GM21381 (cell line): ENCODE measurements at regions not wholly inside any gene's neighbourhood (a gene's known extent, or its start where the extent isn't known, plus 50 kb on each side); places are given as distances from the start of the nearest gene placed in this dataset.

Source experiments
- ATAC-seq: cut with Tn5 transposase; IDR thresholded peaks from one replicate; pipeline ENCODE4 v1.9.1; 2021; ENCODE audit warnings: mild to moderate bottlenecking, moderate library complexity; ENCODE audit not compliant: unreplicated experiment

DNA sequence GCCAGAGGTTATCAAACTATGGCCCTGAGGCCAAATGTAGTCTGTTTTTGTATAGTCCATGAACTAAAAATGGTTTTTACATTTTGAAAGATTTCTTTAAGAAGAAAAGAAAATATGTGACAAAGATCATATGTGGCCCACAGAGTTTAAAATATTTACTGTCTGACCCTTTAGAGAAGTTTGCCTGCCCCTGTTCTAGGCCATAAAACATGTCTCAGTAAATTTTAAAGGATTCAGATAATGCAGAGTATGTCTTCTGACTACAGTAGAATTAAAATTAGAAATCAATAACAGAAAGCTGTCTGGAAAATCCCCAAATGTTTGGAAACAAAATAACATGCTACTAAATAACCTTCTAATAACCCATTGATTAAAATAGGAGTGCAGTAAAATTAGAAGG lies 86.3 kb downstream of the KCNRG start:
- no peak for ATAC-seq

DNA sequence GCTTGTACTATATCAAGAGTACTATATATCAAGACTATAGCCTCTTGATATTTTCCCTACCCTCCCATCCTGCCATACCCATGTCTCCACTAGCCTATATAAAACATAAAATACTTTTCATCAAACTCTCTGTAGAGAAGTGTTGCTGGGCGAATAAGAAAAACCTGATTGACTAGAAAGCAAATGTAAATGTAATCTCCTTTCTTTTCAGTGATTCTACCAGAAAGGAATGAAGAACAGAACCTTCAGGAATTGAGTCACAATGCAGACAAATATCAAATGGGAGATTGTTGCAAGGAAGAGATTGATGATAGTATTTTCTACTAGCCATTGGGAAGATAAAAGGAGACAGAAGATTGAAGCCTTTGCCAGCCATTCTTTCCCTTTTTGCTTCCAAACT lies 89.2 kb downstream of the KCNRG start:
- ATAC-seq: no peak

DNA sequence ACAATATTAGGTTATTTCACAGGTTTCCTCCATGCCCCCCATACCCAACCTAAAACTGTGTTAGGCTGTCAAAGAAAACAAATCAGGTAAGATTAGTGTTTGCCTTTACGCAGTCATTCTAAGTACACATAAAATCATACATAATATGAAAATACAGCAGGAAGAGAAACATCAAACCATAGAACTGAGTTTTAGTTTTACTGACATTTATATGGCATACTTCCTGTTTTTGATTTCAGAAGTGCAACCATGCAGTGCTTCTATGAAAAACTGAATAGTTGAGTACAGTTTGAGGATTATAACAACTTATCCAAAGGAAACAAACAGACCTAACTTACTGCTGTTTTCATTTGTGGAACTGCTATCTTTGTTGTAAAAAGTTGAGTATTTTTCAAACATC lies 91.3 kb downstream of the KCNRG start:
- peak; percentile 80 for ATAC-seq

DNA sequence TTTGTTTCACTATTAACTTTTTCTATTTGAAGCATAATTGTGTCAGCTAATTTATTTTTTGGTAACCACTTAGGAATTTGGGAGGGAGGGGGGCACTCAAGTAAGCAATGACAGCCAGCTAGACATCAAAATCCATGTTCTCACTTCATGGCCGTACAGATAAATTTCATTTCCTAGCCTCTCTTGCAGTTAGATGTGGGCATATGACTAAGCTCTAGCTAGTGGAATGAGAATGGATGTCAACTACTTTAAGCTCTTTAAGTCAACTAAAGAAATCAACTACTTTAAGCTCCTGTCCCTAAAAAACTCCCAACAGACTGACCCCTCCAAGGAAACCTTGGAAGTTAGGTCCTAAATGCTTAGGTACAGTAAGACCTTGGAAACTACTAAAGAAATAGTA lies 92.0 kb downstream of the KCNRG start:
- no peak for ATAC-seq

DNA sequence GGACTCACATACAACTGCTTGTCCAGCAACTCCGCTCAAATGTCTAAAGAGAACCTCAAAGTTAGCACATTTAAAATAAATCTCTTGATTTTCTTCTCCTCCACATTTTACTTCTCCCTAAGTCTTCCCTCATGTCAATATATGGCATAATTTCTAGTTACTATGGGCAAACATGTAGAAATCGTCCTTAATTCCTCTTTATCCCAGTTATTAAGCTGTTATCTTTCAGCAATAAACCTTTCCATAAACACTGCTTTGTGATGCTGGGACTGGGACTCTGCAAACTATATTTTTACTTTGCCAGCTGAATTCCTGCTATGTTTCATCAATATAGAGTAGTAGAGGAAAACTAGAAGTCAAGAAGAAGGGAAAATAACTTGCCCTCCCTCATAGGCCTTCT lies 99.7 kb downstream of the KCNRG start:
- ATAC-seq: no peak

DNA sequence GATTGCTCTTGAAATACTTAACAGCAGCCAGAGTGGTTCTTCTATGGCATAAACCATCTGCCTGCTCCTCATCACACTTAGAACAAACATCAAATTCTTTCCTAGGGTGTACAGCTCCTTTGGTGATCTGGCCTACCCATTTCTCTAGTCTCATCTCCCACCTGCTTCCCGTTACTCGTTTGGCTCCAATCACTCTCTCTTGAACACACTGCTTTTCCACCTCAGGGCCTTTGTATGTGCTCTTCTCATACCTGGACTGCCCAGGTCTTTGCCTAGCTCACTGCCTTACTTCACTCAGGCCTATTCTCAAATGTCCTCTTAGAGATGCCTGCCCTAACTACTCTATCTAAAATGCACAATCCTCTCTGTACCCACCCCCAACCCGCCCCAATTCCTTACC lies 100.5 kb downstream of the KCNRG start:
- no peak for ATAC-seq

DNA sequence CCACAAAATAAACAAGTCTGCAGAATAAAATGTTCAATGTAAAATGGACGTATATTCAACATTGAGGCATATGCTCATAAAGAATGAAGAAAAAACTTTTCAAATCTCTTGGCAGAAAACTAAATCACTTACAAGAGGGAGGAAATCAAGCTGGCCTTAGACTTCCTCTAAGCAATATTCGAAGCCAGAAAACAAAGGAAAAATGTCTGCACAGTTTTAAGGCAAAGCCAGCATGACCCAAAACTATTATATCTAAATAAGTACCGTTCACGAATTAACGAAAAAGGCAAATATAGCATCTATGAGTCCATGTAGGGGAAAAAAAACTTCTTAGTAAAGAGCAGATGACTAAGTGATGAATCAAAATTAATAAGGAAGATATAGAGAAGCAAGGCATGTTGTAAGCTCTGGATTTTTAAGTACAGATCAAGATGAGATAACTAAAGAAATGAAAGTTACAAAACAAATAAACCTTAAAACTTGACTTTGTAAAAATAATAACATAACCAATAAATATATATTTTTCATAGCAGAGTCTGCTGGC lies 101.3 kb downstream of the KCNRG start:
- ATAC-seq: no peak

DNA sequence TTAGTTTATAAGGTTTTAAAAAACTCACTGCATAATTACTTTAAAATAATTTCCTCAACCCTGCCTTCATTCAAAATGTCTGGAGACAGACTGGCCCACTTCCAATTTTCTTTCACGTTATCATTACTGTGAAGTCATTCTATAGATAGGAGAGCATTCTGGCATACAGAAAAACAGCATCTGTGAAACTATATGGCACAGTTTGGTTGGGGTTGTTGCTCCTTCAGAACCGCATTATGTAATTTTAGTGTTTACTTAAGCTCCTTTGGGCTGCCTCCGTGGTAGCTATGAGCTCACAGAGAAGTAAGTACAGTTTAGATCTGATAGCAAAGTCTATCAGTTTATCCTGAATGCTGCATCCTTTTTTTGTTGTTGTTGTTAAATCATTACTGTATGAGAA lies 104.3 kb downstream of the KCNRG start:
- no peak for ATAC-seq

DNA sequence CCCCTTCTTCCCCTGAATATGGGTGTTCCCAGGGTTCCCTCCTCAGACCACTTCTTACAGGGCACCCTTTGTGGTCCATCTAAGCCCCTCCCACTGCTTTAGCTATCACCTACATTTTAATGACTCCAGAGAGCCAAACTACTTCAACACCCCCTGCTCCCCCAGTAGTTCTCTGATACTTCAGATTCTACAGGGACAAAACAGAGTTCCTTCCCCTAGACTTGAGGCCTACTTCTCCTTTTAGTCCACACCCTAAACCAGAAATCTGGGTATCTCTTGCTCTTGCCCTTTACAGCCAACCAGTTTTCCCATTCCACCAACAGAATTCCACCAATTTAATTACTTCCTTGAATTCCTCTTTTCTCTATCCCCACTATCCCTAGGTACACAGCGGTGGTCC lies 107.2 kb downstream of the KCNRG start:
- ATAC-seq: no peak

DNA sequence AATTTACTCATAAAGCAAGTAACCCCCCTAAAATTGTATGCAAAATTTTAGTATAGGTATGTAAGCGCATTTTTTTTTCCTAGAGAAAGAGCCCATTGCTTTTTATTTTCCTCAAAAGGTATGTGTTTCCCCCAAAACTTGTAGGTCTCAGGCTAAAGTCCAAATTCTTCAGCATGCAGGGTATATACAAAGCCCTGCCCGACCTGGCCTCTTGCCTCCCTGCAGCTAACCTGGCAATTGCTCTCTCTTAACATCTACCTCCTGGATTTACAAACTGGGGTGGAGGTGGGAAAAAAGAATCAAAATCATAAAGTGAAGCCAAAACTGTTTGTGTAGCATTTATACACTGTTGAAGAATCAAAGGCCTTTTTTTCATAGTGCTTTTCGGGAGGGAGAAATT lies 107.8 kb downstream of the KCNRG start:
- ATAC-seq: no peak

DNA sequence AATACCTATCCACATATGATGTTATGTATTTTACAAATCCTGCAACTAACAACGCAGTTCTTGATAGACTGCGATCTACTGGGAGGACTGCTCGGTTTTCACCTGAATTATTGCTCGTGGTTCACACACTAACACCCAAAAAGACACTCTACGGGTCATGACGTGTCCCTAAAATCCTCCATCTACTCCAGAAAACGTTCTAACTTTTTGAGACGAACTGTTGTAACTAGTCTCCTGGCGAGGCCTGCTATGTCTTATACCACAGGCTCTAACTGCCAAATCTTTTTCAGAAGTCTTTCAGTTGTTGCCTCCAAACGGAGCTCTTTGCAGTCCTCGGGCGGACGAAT lies 108.2 kb downstream of the KCNRG start:
- ATAC-seq: no peak

DNA sequence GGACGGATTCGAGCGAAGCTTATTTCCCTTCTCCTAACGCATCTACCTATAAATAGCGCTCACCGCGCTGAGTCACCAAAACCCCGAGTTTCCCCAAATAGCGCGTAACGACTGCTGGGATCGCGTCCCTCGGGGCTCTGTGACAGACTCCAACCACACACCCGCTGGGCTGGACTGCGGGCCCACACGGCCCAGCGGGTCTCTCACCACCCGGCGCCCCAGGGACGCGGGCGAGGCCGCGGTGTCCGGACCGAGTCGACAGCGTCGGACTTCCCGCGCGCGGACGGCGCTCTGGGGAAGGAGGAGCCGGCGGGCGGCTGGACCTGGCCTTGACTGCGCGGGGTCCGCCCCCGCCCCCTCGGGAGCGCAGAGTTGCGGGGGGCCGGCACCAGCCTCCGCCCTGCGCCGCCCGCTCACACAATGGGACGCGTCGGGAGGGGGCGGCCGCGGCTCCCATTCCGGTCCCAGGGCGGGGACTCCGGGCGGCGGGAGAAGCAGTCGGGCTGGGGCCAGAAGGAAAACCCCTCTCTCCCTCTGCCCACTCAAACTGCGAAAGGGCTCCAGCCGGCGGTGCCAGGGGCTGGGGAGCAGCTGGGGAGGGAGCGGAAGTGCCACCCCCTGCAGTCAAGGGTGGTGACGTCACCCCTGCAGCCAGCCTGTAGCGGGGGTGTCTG lies 108.8 kb downstream of the KCNRG start:
- ATAC-seq: peak; percentile 57

DNA sequence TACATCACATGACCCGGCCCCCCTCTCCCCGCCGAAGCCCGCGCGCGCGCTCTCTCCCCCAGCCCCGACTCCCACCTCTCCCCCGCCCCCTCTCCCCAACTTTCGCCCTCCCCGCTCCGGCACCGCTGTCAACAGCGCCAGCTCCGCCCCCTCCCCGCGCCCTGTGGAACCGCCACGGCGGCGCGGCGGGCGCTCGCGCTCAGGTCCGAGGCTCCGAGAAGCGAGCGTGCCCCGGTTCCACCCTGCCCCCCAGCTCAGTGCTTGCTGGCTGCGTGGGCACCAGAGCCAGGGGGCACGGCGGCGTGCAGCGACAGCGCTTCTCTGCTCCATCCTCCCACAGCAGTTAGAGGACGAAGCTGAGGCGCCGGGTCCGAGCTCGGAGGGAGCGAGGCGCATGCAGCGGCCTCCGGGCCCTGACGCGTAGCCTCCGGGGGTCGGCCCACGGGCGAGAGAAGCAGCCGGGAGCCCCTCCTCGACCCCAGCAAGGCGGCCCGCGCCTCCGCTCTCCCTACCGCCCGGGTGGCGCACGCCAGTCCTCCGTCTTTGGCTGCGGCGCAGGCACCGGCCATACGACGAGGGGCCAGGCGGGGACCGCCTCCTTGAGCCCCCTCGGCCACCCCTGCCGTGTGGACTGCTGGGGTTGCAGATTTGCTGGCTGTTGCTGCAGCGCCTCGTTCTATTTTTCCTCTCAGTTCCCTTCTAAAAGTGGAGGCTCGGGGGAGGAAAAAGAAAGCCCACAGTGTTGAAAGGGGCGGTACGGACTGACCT lies 109.5 kb downstream of the KCNRG start:
- peak; percentile 34 for ATAC-seq

DNA sequence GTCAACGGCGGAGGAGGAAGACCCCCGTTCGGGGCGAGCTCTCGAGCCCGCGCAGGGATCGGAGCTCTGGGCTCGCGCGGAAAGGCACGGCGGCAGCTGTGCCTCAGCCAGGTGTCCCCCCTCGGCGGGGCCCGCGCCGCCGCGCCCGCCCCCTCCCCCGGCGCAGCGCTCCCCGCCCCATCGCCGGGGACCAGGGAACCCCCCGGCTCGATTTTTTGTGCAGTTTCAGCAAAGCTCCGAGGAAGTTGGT lies 110.0 kb downstream of the KCNRG start:
- ATAC-seq: peak; percentile 11

DNA sequence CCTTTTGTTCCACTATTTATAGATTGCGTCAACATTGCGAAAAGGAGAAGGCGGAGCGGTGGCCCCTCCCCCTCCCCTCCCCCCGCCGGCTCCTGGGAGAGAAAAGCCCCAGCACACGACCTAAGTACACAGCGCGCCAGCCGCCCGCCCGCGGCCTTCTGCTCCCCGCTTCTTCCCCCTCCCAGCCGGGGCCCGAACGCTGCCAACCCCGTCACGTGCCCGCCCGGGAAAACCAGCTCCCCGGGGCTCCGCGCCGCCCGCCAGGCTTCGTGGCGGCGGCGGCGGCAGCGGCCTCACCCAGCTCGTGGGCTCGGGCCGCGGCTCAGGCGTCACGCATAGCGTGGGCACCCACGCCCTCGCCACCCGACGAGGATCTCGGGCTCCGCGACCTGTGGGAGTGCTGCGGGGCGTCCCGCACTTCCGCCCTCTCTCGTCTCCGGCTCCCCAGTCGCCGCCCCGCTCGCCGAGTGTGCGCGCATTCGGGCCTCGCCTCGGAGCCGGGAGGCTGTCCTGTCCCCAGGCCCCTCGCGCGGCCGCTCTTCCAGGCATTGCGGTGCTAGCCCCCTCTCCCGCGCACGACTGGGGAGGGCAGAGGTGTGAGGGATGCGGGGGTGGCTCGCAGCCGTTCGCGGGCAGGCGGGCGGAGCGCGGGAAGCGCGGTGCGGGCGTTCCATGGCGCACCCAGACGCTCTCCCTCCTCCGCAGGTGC lies 110.5 kb downstream of the KCNRG start:
- ATAC-seq: peak; percentile 19

DNA sequence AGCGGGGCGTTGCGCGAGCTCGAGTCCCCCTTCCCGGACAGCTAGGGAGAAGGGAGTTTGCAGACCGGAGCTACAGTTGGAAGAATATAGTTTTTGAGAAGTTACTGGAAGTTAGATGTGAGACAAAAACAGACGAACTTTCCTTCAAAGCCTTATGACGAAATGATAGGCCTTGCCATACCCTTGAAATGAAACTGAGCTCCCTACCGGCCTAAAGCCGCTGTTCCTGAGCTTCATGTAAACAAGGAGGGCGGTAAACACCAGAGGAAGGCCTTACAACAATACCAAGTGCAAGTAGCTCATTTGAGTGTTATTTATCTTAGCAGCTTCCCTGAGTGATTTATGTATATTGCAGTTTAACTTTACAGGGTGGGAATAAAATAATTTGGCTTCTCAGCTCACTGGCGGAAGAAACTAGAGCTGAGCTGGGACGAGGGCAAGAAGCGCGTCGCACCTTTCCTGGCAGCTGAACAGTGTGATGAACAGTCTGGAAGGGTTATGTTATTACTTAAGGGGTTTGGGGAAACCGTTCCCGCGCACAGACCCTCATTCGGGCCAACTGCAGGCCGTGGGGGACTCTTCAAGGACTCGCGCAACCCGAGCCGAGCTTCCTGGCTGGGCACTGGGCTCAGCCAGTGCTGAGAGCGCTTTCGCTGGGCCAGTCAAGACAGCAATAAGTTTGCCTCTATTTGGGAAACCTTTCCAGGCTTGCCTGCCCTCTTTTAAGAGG lies 111.2 kb downstream of the KCNRG start:
- no peak for ATAC-seq

DNA sequence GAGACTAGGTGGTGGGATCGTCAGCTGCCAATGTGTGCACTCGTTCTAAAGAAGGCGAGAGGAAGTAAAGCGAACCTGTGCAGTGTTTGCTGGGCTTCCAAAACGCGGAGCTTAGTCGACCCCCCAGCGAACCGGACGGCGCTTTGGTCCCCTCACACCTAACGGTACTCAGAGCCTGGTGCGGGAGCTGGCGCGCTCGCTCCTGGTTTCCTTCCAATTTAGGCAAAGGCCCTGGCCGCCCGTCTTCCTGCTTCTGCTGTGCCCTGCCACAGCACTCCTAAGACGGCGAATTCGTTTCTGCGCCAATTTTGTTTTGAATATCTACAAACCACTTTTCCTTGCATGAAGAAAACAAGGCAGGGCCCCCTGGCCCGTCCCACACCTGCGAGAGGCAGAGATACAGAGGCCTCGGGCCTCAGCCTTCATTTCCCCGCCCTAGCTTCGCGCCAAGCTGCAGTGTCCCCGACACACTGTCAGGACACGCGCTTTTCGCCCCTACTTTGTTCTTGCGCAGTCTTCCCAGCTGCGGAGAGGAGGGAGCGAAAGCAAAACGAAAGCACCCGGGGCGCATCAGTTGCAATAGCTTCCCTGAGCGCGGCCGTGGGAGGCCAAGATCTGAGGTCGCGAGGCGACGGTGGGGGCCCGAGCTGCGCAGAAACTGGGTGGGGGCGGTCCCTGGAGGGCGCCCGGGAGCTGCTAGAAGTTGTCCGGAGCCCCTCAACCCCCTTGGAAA lies 111.9 kb downstream of the KCNRG start:
- no peak for ATAC-seq

DNA sequence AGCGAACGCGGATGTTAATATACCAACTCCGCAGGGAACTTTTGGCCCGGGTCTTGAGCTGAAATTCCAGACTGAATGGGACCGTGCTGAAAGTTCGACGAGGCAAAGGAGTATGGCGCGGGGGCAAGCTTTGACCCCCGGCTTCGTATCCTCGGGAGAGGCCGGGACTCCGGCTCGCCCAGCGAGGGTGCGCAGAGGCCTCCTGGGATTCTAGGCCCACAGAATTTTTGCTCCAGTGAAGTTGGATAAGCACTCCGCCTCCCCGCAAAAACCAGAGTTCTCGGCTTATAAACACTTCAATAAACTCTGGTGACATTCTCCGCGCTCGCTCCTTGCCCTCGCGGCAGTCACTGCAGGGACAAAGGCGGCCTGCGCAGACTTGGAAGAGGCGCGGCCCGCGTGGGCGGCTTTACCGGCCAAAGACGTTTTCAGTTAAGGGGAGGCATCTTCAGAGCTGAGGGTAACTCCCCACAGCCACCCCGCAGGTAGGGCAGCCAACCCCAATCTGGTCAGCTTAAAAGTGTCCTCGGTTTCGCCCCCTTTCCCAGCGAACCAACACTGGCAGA lies 112.6 kb downstream of the KCNRG start:
- ATAC-seq: no peak

DNA sequence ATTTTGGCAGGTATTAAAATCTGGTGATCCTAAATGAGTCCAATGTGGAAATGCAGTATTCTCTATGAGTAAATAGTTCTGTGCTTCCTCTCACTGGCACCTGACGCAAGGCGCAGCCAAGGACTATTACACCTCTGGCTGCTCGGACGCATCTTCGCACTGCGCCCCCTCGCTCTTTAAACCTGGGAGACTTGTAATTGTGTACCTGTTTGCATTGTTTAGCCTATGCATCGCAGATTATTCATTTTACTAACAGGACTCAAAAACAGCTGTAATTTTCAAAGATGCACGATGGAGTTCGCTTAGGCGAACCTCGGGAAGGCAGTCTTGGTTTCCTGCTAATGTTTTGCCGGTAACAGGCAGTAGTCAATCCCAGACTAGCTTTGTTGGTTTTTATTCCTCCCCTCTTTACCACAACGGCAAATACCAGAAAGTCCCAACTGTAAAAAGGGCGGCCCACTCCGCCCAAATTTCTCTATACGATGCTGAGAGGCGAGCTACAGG lies 113.2 kb downstream of the KCNRG start:
- no peak for ATAC-seq

DNA sequence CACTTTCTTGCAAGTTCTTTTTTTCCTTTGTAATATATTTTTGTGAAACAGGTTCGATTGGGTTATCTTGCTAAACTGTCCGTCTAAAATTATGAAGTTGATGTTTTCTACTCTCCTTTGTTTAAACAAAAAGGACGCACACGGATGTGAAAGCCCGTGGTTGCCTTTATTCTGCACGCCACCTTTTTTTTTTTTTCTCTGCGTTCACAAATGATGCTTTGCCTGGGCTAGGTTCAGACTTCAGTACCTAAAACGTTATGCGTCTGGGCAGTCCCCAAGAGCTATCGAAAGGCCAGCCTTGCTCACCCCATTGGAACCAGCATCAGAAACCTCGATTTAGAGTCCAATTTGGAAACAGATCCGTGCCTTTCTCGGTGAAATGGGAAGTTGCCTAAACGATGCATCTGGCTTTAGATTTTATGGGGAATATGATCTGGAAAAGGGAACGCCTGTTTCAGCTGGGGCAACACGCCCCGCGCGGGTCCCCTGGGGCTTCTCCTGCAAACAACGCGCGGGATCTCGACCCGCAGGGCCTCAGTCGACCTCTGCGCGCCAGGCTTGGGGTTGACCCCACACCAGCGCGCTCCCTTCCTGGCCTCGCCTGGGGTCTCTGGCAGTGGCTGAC lies 113.9 kb downstream of the KCNRG start:
- no peak for ATAC-seq
